Testis (tissue), 2 donors: ENCODE measurements at regions not wholly inside any gene's neighbourhood (a gene's known extent, or its start where the extent isn't known, plus 50 kb on each side); places are given as distances from the start of the nearest gene placed in this dataset.

Experiments
- POLR2A ChIP-seq: fragments of 450-650 bp; IDR thresholded peaks from one replicate; pipeline ENCODE4 v1.6.1; 2017; ENCODE audit warnings: antibody characterized with exemption, mild to moderate bottlenecking, moderate library complexity
- TF ChIP-seq, protein P1 (sequence below), 3 experiments: fragments of 450-650 bp in 2 of 3; fragments of 200-600 bp in 1 of 3; sonication (generic) in 1 of 3; IDR thresholded peaks; one replicate each; pipeline ENCODE4 v1.5.1; 2016 to 2019; ENCODE audit warnings: antibody characterized with exemption in 3 of 3, mild to moderate bottlenecking in 2 of 3, moderate library complexity in 1 of 3

DNA sequence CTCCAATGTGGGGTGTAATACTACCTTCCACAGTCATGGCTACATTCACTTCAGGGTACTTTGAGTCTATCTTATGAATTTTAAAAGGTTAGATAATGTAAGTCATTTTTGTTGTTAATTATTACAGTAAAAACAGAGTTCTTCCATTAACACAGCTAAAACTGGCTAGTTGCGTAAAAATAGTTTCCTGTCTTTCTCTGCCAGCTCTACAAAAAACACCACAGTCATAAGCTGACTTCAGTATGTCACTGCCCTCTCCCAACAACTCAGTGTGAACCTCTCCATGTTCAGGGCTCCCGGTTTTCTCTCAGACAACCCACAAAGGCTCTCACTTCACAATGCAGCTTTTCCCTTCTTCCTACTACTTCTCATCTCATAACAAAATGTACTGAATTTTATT is 84.8 kb upstream of the ITGA1 start:
- TF ChIP-seq POLR2A: no peak
- TF ChIP-seq, protein P1, sequence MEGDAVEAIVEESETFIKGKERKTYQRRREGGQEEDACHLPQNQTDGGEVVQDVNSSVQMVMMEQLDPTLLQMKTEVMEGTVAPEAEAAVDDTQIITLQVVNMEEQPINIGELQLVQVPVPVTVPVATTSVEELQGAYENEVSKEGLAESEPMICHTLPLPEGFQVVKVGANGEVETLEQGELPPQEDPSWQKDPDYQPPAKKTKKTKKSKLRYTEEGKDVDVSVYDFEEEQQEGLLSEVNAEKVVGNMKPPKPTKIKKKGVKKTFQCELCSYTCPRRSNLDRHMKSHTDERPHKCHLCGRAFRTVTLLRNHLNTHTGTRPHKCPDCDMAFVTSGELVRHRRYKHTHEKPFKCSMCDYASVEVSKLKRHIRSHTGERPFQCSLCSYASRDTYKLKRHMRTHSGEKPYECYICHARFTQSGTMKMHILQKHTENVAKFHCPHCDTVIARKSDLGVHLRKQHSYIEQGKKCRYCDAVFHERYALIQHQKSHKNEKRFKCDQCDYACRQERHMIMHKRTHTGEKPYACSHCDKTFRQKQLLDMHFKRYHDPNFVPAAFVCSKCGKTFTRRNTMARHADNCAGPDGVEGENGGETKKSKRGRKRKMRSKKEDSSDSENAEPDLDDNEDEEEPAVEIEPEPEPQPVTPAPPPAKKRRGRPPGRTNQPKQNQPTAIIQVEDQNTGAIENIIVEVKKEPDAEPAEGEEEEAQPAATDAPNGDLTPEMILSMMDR (IDR thresholded peaks at IDR 0.05): no peak
